ENCODE measurements at regions not wholly inside any gene's neighbourhood (a gene's known extent, or its start where the extent isn't known, plus 50 kb on each side); places are given as distances from the start of the nearest gene placed in this dataset.
A peak's percentile ranks its signal among the peaks of the same experiment; 100 is the strongest.

DNA sequence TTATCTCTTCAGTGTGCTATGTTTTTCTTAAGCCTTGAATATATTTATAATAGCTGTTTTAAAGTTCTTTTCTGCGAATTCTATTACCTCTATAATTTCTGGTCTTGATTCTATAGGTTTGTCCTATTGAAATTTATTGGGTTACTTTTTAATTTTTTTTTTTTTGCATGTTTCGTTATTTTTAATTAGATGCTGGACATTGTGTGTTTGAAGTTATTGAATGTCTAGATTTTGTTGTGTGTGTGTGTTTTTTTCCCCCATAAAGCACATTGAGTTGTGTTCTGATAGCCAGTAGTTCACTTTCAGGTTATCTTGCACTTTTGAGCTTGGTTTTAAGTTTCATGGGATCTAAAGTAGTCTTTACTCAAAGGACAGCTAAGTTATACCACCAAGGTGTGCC is 394.9 kb downstream of the RPS24 start:
- in situ Hi-C loops (cut with MboI; ENCODE audit: low sequenced_read_pairs in 4 of 4) (no loop called here), intact Hi-C loops (cut with DNase I; ENCODE audit: low total_unique reads) (no loop called here)
- no peak for DNase-seq
- Histone ChIP-seq H3K4me1 (peaks cover 0 to 6% of the 10 kb centered on the region in 2 donors), H3K27me3 (no peaks in the 10 kb centered on the region), H3K4me3 (no peak overlapping the region), H3K36me3 (no peaks in the 10 kb centered on the region), H3K9me3 (no peaks in the 10 kb centered on the region), H3K27ac (no peak overlapping the region)
- ATAC-seq, result no peak
- TF ChIP-seq, protein P1, sequence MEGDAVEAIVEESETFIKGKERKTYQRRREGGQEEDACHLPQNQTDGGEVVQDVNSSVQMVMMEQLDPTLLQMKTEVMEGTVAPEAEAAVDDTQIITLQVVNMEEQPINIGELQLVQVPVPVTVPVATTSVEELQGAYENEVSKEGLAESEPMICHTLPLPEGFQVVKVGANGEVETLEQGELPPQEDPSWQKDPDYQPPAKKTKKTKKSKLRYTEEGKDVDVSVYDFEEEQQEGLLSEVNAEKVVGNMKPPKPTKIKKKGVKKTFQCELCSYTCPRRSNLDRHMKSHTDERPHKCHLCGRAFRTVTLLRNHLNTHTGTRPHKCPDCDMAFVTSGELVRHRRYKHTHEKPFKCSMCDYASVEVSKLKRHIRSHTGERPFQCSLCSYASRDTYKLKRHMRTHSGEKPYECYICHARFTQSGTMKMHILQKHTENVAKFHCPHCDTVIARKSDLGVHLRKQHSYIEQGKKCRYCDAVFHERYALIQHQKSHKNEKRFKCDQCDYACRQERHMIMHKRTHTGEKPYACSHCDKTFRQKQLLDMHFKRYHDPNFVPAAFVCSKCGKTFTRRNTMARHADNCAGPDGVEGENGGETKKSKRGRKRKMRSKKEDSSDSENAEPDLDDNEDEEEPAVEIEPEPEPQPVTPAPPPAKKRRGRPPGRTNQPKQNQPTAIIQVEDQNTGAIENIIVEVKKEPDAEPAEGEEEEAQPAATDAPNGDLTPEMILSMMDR (IDR thresholded peaks at IDR 0.05 in 4 of 5, conservative IDR thresholded peaks at IDR 0.05 in 1 of 5), result no peak
- no peak for TF ChIP-seq POLR2A (IDR thresholded peaks at IDR 0.05)

DNA sequence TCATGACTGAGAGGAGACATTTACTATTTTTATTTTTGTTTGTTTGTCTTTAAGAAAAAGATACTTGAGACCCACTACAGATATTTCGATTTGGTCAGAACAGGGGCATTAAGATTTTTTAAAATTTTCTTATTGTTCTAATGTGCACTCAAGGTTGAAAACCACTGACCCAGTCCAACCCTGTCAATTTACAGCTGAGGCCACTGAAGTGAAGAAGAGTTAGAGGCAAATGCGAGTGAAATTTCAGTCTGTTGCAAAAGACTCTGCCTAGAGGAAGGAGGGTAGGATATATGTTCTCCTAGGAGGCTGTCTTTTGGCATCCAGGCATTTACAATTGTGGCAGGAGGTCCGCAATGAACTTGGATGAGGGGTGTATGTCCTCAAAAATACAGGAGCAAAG is 396.3 kb downstream of the RPS24 start:
- Histone ChIP-seq H3K9me3 (no peaks in the 10 kb centered on the region), H3K4me3 (no peak overlapping the region), H3K27me3 (no peaks in the 10 kb centered on the region), H3K27ac (no peak overlapping the region), H3K36me3 (no peaks in the 10 kb centered on the region), H3K4me1 (peaks cover 0 to 13% of the 10 kb centered on the region in 2 donors)
- intact Hi-C loops (cut with DNase I; ENCODE audit: low total_unique reads) (no loop called here), in situ Hi-C loops (cut with MboI; ENCODE audit: low sequenced_read_pairs in 4 of 4) (no loop called here)
- ATAC-seq, result no peak
- no peak for DNase-seq
- TF ChIP-seq POLR2A (IDR thresholded peaks at IDR 0.05), result no peak
- TF ChIP-seq, protein P1 (IDR thresholded peaks at IDR 0.05 in 4 of 5, conservative IDR thresholded peaks at IDR 0.05 in 1 of 5), result no peak

DNA sequence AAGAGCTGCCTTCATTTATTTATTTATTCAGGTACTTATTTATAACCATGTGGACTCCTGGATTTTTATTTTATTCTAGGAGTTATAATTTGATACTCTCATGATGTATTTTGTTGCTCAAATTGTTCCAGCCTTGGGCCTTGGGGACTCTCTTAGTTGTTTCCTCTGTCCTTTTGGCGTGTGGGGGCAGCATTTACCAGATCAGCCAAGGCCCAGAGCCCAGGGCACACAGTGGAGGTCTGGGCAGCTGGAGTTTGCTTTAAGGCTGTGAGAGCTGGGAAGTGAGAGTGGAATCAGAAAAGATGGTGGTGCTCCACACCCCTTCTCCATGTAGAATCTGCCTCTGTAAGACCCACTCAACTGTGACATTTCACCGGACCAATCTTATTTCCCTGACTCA is 398.9 kb downstream of the RPS24 start:
- peaks cover 0 to 13% of the 10 kb centered on the region in 2 donors for H3K4me1 ChIP-seq
- H3K4me3 ChIP-seq, result no peak overlapping the region
- ATAC-seq (no peak), DNase-seq (peak in 1 of 2 donors; percentile 30)
- no peak for TF ChIP-seq POLR2A (IDR thresholded peaks at IDR 0.05)
- TF ChIP-seq, protein P1 (IDR thresholded peaks at IDR 0.05 in 4 of 5, conservative IDR thresholded peaks at IDR 0.05 in 1 of 5), result no peak
- H3K27me3 ChIP-seq, result no peaks in the 10 kb centered on the region
- in situ Hi-C loops (cut with MboI; ENCODE audit: low sequenced_read_pairs in 4 of 4), result no loop called here
- no peaks in the 10 kb centered on the region for H3K9me3 ChIP-seq
- H3K27ac ChIP-seq, result peak overlapping the region in 1 of 4 donors; percentile 18
- H3K36me3 ChIP-seq, result no peaks in the 10 kb centered on the region
- intact Hi-C loops (cut with DNase I; ENCODE audit: low total_unique reads), result no loop called here

DNA sequence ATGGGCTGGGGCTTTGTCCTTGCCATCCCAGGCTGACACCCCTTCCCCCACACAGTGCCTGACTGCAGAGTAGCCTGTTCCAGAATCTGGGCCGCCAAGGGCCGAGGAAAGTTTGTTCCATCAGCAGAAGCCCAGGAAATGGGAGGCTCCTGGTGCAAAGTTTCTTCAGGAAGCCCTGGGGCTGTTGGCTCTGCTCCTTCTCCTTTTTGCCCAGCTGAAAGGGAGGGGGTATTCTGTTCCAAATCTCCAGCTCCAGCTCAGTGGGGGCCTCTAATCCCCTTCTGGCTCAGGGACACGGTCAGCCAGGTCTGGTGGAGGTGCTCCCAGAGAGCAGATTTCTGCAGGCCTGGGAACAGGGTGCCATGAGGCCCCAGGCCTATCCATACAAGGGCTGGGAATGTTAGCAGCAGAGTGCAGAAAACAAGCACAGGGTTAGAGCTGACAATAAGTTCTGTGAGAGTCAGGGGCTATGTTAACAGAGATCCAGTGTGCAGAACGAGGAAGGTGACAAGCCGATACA is 399.5 kb downstream of the RPS24 start:
- Histone ChIP-seq H3K36me3 (no peaks in the 10 kb centered on the region), H3K9me3 (no peaks in the 10 kb centered on the region), H3K27ac (peak overlapping the region in 1 of 4 donors; percentile 18), H3K27me3 (no peaks in the 10 kb centered on the region), H3K4me1 (peaks cover 0 to 13% of the 10 kb centered on the region in 2 donors), H3K4me3 (no peak overlapping the region)
- DNase-seq (peak in 1 of 2 donors; percentile 23), ATAC-seq (no peak)
- intact Hi-C loops (cut with DNase I; ENCODE audit: low total_unique reads) (no loop called here), in situ Hi-C loops (cut with MboI; ENCODE audit: low sequenced_read_pairs in 4 of 4) (no loop called here)
- no peak for TF ChIP-seq POLR2A (IDR thresholded peaks at IDR 0.05)
- TF ChIP-seq, protein P1 (IDR thresholded peaks at IDR 0.05 in 4 of 5, conservative IDR thresholded peaks at IDR 0.05 in 1 of 5), result no peak

All from gastrocnemius medialis (tissue), 4 donors.